IPS-15b (cell line): ENCODE measurements at regions not wholly inside any gene's neighbourhood (a gene's known extent, or its start where the extent isn't known, plus 50 kb on each side); places are given as distances from the start of the nearest gene placed in this dataset.

ENCODE experiments used
- H3K27me3 ChIP-seq: one replicate; pipeline ENCODE4 v1.6.1; 2013; ENCODE audit warnings: low read length; ENCODE audit not compliant: control insufficient read depth, insufficient read depth
- H3K36me3 ChIP-seq: one replicate; pipeline ENCODE4 v1.6.1; 2013; ENCODE audit warnings: low read length; ENCODE audit not compliant: control insufficient read depth, insufficient read depth
- H3K4me1 ChIP-seq: one replicate; pipeline ENCODE4 v1.6.1; 2013; ENCODE audit warnings: mild to moderate bottlenecking, low read length; ENCODE audit not compliant: control insufficient read depth, insufficient read depth
- H3K4me3 ChIP-seq: one replicate; pipeline ENCODE4 v1.5.1; 2013; ENCODE audit warnings: low read depth, low read length
- H3K9ac ChIP-seq: one replicate; pipeline ENCODE4 v1.6.1; 2013; ENCODE audit warnings: low read depth, mild to moderate bottlenecking, low read length
- H3K9me3 ChIP-seq: one replicate; pipeline ENCODE4 v1.6.1; 2013; ENCODE audit warnings: mild to moderate bottlenecking, low read length; ENCODE audit not compliant: control insufficient read depth, insufficient read depth

DNA sequence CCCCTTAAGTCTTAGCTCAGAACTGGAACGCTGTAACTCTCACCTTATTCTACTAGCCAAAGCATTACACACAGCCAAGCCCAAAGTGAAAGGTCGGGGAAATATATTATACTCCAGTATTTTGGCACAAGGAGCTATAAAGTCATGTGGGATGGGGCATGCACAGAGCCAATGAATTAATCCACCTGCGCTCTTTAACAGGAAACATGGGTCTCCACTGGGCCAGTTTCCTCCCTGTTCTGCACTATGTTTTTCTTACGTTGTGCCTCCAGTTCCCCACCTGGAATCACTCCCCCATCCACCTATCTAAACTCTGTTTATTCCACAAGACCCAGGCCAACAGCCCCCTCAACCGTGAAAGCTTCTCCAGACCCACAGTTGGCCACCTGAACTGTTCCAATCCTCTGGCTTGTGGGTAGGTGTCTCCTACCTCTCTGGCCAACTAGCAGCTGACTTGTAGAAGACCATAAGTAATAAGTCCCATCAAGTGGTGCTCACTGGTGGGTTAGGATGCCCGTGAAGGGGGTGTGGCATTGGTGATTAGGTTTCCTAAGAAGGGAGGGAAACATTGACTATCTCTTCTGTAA lies 286.9 kb downstream of the NPIPA8 start:
- no peak overlapping the region for H3K9ac ChIP-seq

DNA sequence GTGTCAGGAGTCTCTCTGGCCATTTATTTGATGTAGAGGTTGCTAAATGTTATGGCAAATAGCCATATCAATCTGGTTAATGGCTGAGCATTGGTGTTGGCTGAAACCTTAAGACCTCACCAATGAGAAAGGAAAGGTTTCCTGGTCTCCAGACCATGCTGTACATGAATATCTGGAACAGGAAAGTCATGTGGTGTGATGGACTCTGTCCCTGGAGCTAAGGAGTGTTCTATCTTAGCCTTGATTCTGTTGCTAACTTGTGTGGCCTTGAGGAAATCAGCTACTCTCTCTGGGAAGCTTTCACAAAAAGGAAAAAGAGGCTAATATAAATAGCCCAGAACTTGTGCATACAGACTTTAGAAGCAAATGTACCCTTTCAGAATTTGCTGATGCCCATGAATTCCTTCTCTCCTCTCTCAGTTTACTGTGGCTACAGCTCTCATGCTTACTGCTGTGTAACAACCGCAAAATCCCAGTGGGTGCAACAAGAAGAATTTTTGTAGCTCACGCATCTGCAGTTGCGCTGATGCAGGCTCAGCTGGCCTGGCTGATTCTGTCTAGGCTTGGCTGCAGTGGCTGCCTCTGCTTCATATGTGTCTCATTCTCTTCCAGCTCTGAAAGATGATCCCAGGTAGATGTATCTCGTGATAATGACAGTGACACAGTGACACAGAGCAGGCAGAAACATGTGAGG lies 287.5 kb downstream of the NPIPA8 start:
- H3K9ac ChIP-seq: no peak overlapping the region
- H3K36me3 ChIP-seq: no peaks in the 10 kb centered on the region
- no peaks in the 10 kb centered on the region for H3K9me3 ChIP-seq
- peaks cover 7% of the 10 kb centered on the region for H3K4me1 ChIP-seq
- H3K27me3 ChIP-seq: no peaks in the 10 kb centered on the region
- H3K4me3 ChIP-seq: no peak overlapping the region

More for the DNA sequence above, 286.9 kb downstream of the NPIPA8 start:
- Histone ChIP-seq H3K27me3 (no peaks in the 10 kb centered on the region), H3K36me3 (no peaks in the 10 kb centered on the region), H3K9me3 (no peaks in the 10 kb centered on the region), H3K4me1 (peaks cover 7% of the 10 kb centered on the region), H3K4me3 (no peak overlapping the region)

DNA sequence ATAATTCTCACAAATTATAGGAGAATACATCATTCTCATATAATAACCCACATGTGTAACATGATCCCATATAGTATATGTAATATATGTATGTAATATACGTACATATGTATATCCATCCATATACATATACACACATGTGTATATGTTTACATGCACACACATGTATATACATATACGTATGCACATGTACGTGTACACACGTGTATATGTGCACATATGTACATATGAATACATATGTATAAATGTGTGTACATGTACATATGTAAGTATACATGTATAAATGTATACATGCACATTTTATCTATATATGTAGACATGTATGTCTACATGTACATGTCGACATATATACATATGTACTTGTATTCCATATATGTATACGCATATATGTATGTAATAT lies 288.8 kb downstream of the NPIPA8 start:
- Histone ChIP-seq H3K9me3 (no peaks in the 10 kb centered on the region), H3K4me1 (peaks cover 12% of the 10 kb centered on the region), H3K36me3 (no peaks in the 10 kb centered on the region), H3K4me3 (no peak overlapping the region), H3K9ac (no peak overlapping the region), H3K27me3 (no peaks in the 10 kb centered on the region)

DNA sequence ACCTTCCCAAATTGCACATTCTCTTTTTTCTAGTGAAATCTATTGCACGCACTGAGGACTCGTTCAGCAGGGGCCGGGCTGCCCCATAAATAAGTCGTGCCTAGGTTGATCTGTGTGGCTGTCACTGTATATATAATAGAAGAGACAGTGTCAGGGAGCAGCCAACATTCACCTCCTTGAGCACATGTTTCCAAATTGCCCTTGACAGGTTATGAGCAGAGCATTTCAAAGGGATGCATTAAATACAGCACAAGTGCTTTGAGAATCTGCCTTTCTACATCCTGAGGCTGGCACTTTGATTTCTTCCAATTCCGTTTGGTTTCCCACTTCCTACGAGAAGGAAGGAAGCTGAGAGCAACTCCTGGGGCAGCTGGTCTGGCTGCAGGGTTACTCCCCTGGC lies 291.2 kb downstream of the NPIPA8 start:
- Histone ChIP-seq H3K9ac (no peak overlapping the region), H3K36me3 (no peaks in the 10 kb centered on the region)

DNA sequence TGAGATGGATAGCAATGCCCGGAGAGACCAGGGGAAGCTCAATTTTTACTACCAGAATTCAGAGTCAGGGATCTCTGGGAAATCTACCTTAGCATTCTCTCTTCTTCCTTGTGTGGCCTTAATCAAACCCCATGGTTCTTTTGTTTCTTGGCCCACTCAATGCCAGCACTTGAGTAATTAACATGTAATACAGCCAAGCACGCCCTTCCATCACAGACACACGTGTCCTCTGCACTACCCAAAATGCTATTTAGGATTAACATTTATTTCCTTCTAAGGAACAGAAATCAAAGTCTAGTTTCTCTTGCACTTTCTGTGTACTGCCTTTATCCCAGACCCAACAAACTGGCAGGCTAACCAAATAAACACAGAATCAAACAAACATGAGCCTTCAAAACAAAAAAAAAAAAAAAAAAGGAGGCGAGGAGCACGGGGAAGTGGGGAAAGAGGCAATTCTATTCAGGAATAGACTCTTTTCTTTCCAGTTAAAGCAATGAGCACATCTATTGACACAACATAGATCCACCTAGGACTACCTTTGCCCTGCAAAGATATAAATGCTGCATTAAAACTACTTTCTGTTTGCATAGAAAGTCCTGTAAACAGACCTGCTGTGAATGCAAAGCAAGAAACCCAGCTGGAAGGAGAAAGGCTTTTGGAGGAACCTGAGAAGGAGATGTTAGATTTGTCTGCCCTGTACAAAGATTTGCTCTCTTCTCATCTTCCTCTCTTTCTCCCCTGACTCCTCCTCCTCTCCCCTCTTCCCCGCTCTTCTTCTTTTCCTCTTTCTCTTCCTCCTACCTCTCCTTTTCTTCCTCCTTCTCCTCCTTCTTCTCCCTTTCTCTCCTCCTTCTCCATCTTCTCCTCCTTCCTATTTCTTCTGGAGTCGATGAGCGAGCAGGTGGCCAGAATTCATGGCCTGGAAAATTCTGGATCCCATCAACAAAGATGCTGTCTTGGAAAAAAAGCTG lies 294.4 kb downstream of the NPIPA8 start:
- Histone ChIP-seq H3K9ac (no peak overlapping the region), H3K27me3 (no peaks in the 10 kb centered on the region), H3K9me3 (no peaks in the 10 kb centered on the region), H3K4me1 (peaks cover 18% of the 10 kb centered on the region), H3K36me3 (no peaks in the 10 kb centered on the region), H3K4me3 (no peak overlapping the region)

More for the DNA sequence above, 291.2 kb downstream of the NPIPA8 start:
- H3K4me1 ChIP-seq: peaks cover 21% of the 10 kb centered on the region
- no peaks in the 10 kb centered on the region for H3K27me3 ChIP-seq
- no peak overlapping the region for H3K4me3 ChIP-seq
- H3K9me3 ChIP-seq: no peaks in the 10 kb centered on the region

DNA sequence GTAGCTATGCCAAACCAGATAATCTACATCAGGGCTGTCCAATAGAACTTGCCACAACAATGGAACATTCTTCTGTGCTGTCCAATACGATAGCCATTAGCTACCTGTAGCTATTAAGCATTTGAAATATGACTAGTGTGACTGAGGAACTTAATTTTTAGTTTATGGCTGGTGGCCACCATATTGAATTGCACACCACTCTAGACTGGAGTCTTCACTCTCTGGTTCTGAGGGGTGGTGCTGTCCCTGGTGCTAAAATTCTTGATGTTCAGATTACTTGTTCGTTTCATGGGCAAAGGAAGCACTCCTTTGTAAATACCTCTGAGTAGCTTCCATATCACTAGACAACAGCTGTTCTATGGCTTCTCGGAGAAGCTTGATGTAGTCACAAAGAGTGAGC lies 296.6 kb downstream of the NPIPA8 start:
- no peaks in the 10 kb centered on the region for H3K36me3 ChIP-seq
- no peaks in the 10 kb centered on the region for H3K27me3 ChIP-seq
- H3K9ac ChIP-seq: no peak overlapping the region
- peaks cover 14% of the 10 kb centered on the region for H3K4me1 ChIP-seq
- H3K4me3 ChIP-seq: no peak overlapping the region
- H3K9me3 ChIP-seq: no peaks in the 10 kb centered on the region

DNA sequence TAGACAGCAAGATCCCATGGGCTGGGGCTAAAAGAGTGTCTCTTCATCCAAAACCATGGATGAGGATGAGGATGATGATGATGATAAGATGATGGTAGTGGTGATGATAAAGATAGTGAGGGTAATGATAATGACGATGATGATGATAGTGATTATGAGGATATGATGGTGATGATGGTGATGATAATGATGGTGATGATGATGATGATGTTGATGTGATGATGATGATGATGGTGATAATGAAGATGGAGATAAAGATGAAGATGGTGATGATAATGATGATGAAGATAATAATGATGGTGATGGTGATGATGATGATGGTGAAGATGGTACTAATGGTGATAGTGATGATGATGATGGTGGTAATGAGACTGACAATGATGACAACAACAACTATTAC lies 299.5 kb downstream of the NPIPA8 start:
- Histone ChIP-seq H3K4me1 (peaks cover 5% of the 10 kb centered on the region), H3K9ac (no peak overlapping the region), H3K9me3 (no peaks in the 10 kb centered on the region), H3K27me3 (no peaks in the 10 kb centered on the region), H3K36me3 (no peaks in the 10 kb centered on the region), H3K4me3 (no peak overlapping the region)

DNA sequence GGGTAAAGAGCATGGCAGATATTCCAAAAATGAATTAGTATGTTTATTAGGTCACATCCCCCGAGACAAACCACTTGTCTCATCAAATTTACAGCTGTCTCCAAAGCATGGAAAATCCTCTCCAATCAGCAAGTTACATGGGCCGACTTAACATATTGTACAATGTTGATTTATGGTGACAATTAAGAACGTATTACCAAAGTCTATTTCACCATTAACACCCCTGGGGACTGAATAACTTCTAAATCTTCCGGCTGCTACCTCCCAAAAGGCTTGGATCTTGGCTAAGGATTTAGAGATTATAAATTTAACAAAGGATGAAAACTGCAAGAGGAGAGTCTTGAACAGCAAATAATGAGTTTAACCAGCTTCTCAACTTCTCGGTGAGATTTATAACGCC lies 311.9 kb downstream of the NPIPA8 start:
- Histone ChIP-seq H3K4me3 (no peak overlapping the region), H3K9me3 (no peaks in the 10 kb centered on the region), H3K9ac (no peak overlapping the region), H3K27me3 (no peaks in the 10 kb centered on the region), H3K4me1 (no peaks in the 10 kb centered on the region), H3K36me3 (no peaks in the 10 kb centered on the region)

DNA sequence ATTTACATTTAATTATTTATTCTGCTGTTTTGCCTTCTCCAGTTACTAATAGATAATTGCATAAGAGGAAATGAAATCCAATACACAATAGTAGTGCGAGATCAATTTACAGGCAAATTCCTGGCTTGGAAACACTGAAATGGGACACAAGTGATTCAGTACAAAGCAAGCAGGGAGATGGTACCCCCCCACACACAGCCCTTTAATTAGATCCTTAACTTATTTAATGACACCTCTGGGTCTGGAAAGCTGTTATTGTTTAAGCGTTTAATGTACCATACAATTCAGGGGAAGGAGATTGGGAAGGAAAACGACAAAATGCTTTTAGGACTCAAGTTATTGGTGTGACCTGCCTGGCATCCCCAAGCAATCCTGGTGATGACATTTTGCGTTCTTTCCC lies 318.2 kb downstream of the NPIPA8 start:
- no peaks in the 10 kb centered on the region for H3K9me3 ChIP-seq
- no peak overlapping the region for H3K9ac ChIP-seq
- no peak overlapping the region for H3K4me3 ChIP-seq
- no peaks in the 10 kb centered on the region for H3K27me3 ChIP-seq
- H3K4me1 ChIP-seq: peaks cover 2% of the 10 kb centered on the region
- H3K36me3 ChIP-seq: no peaks in the 10 kb centered on the region

DNA sequence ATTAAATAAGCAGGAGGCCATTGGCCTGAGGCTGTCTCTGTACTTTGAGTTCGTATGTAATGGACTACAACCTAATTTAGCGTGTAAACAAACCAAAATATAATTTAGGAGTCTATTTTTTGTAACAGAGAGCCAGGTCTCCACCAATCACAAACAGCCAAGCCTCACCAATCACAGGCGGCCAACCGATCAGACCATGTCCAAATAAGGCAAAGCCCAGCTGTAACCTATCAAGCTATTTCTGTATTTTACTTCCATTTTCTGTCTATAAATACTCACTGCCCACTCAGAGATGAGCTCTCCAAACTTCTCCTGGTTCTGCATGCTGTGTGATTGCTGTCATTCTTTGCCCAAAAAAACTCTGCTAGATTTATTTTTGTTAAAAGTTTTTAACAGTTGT lies 322.7 kb downstream of the NPIPA8 start:
- Histone ChIP-seq H3K4me1 (peaks cover 2% of the 10 kb centered on the region), H3K9me3 (no peaks in the 10 kb centered on the region), H3K27me3 (no peaks in the 10 kb centered on the region), H3K9ac (no peak overlapping the region), H3K4me3 (no peak overlapping the region), H3K36me3 (no peaks in the 10 kb centered on the region)

DNA sequence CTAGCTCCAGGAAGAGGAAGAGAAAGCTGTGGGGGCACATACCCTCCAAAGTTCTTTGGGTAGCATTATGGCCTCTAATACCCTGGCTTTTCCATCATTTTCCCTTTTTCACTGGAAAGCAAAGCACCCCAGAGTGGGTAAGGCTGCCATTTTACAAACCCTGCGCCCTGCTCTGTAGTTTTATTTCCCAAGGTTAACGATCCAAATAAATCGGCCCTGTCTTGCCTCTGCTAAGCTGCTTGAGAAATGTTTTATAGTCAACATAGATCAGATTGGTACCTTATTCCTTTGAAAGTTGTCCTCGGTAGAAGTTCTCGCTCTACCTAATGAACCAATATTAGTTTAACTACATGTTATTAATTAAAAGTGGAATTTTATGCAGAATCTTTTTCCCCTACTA lies 328.2 kb downstream of the NPIPA8 start:
- H3K27me3 ChIP-seq: no peaks in the 10 kb centered on the region

More for the DNA sequence above, 328.2 kb downstream of the NPIPA8 start:
- Histone ChIP-seq H3K36me3 (no peaks in the 10 kb centered on the region), H3K4me3 (no peak overlapping the region), H3K4me1 (no peaks in the 10 kb centered on the region), H3K9me3 (no peaks in the 10 kb centered on the region), H3K9ac (no peak overlapping the region)
